Erythroblast (primary cell): ENCODE measurements at regions not wholly inside any gene's neighbourhood (a gene's known extent, or its start where the extent isn't known, plus 50 kb on each side); places are given as distances from the start of the nearest gene placed in this dataset.

ENCODE experiments used
- GATA1 ChIP-seq: IDR thresholded peaks from 2 replicates; pipeline ENCODE4 v1.6.1; 2011; ENCODE audit warnings: low read depth, mild to moderate bottlenecking, control low read depth, low read length, moderate library complexity
- POLR2A ChIP-seq: IDR thresholded peaks from 2 replicates; pipeline ENCODE4 v1.6.1; 2011; ENCODE audit warnings: mild to moderate bottlenecking, low read length

GRCh38 chr5:29780401-29780800, 1413.1 kb upstream of the CDH6 start:
- TF ChIP-seq POLR2A (no peak), GATA1 (no peak)
